ENCODE measurements at regions not wholly inside any gene's neighbourhood (a gene's known extent, or its start where the extent isn't known, plus 50 kb on each side); places are given as distances from the start of the nearest gene placed in this dataset.

DNA sequence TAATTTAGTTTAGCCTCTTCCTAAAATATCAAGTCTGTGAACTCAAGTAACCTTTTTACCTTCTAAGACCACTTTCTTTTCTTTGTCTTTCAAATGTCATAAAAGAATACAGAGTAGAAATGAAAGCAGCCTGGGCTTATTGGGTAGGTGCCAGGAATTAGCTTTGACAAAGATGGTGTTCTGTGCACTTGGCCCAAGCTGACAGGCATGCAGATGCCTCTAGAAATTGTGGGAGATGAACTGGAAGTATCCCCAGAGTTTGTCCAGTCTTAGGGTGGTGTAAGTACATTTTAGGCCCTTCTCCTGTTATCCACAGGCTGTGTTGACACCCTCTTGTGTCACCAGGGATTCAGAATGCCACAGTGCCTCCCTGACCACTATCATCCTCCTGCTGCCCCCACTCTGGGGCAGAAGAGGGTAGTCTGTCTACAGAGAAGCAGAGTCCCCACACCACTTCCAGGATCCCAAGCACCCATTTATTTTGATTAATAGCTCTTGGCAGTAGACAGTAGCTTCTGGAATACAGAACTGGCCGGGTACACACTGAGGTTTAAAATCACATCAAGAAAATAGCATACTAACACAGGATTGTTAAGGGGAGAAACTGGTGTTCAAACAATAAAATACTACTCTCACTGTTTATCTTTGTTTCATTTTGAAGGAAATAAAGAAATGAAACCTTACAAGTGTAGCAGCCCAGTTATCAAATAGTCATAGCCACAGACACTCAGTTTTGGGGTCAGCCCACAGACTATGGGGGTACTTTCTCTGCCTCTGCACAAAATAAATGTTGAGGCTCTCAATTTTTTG lies 343.2 kb downstream of the KCNRG start:
- DNase-seq (ENCODE audit: low read depth in 2 of 2): no peak

DNA sequence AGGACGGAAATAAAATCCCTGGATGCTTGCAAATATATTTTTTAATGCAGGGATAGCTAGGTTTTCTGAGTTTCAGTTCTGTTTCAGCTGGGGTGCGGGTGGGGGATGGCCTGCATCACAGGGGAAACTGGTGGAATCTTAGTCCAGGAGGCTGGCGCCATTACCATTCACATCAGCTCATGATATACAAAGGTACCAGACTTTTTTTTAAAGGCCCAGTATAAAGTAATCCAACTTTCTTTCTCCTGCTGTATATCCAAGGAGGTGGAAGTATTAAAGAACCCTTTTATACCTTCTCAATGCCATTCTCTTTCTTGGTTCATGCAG lies 343.8 kb downstream of the KCNRG start:
- no peak for DNase-seq (ENCODE audit: low read depth in 2 of 2)

DNA sequence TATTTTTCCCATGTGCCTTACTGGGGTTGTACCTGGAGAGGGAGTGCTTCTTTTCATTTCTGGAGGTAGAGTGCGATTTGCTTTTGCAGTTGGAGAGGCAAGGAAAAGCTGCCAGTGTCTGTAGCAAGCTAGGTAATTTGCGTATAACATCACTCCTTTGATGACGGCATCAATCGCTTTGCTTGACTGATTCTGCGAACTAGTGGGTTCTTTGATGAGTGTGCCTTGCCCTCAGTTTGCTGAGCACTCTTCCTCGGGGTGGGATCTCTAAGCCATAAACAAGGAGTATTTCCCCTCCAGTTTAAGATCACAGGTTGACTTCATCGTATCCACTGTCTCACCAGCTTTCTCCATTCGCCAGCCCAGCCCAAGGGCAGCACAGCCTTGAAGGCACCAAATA lies 344.5 kb downstream of the KCNRG start:
- no peak for DNase-seq (ENCODE audit: low read depth in 2 of 2)

DNA sequence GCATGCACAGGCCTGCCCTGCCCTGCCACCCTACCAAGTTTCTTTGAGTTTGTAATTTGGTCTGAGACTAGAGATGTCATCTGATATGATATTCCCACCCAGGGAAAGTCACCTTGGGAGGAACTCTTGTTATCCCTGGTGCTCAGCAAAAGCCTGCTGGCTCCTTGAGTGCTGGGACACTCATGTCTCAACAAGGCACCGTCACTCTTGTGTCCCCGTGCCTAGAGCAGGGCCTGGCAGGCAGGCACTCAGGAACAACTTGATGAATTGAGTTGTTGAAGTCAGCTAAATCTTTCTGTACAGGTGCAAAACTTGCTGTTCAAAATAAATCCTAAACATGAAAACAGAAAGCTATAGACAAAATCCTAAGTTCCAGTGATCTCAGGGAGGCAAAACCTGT lies 345.4 kb downstream of the KCNRG start:
- no peak for DNase-seq (ENCODE audit: low read depth in 2 of 2)

DNA sequence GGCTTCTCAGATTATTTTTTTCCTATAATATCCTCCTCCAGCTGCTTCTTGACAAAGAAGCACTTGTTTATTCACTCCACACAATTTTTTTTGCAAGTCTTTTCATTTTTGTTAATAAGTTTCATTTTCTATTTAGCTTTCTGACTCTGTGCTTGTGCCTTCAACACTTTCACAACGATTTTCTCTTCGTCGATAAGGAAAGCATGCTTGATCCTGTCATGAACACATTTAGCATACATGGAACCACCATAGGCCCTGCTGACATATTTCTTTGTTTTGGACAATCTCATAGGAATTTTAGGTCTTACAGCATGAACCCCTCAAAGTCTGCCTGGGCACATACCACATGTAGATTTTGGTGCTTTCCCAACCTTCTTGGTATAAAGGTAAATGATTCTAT lies 346.0 kb downstream of the KCNRG start:
- DNase-seq (ENCODE audit: low read depth in 2 of 2): no peak

DNA sequence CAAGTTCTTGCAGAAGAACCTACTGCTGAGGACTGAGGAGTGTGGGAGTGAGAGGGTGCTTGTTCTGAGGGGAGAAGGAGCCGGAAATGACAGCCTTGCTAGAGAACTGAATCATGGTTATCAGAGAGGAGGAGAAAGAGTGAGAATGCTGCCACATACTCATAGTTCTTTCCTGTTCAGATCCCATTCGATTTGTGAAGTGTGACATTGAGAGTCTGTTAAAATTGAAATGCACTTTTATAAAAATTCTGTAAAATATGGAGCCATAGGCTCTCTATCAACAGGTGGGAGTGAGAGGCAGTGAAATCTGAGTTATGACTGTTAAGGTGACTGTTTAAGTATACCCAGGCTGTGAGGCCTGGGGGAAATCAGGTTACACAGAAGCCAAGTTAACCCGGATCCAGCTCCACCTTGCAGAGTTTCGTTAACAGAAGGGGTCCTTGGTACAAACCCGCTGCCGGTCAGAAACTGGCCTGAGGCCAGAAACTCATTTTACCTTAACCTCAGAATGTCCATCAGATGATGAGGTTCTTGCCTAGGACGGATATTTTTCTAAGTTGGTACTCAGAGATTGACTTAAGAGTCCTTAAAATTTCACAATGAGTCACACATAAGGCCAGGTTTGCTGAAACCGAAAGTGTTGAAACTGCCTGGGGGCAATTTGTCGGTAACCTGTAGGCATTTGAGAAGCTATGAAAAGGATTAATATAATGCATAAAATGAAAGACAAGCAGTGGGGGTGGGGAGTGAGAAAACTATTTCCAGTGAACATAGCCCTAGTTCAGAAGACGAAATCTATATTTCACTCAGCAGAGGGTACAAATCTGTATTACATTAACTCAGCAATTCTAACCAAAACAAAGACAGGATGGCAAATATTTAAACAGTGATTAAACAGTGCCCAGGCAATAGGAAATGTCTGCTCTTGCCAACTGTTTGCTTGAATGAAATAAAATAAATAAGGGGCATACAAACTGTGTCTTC lies 350.5 kb downstream of the KCNRG start:
- DNase-seq (ENCODE audit: low read depth in 2 of 2): peak in 1 of 2 donors; percentile 13

DNA sequence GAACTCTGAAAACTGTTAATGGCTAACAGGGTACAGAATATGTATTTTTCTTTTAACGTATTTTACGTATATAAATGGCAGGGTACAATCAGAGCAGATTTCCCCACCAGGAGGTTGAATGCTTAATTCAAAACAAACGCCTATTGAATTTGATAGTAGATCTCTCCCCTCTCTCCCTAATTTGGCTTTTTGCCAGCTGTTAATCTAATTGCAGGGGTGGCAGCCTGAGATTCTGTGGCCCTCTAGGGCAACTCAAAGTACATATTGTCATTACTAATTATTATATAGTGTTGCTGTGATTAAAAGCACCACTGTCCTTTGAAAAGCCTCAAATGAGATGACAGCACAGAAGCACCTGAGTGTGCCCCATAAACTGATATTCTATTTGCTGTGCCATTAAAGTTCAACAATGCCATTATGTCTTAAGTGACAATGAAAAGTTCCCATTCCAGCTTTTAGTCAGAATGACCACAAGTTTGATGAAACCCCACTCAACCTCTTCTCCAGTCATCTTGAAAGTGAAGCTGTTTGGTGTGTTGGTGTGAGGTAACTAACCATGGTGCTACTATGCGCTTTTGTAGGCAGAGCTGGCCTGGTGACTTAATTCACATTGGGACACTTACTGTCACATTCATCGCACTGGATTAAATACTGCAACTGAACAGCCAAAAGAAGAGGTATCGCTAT lies 351.4 kb downstream of the KCNRG start:
- DNase-seq (ENCODE audit: low read depth in 2 of 2): no peak

DNA sequence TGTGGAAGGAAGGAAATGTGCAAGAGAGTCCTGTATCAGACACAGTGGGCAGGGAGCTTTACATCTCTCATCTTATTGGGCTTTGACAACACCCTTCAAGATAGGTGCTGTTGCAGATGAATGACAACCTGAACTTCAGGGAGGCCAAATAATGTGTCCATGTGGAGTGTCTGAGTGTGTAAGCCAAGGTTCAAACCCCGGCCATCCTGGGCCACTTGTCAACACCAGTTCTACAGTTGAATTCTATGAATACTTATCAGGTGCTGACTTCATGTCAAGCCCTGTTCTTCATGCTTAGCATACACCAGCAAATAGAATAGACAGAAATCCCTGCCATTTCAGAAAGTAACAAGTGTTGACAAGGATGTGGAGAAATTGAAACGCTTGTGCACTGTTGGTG lies 354.4 kb downstream of the KCNRG start:
- DNase-seq (ENCODE audit: low read depth in 2 of 2): no peak

DNA sequence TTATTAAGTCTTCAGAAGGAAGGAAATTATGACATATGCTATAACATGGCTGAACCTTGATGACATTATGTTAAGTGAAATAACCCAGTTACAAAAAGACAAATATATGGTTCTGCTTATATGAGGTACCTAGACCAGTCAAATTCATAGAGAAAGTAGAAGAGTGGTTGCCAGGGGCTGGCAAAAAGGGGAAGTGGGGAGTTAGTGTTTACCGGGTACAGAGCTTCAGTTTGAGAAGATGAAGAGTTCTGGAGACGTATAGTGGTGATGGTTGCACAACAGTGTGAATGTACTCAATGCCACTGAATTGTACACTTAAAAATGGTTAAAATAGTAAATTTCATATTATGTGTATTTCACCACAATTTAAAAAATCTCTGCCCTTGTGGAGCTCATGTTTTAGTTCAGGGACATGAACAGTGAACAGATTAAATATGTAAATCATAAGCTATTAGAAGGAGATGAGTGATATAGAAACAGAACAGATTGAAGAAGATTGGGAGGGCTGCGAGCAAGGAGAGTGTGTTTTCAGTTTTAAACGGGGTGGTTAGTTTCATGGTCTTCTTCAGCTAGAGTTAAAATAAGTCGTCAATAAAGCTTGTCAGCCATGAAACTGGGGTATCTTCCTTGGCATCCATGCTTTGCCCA lies 355.2 kb downstream of the KCNRG start:
- no peak for DNase-seq (ENCODE audit: low read depth in 2 of 2)

DNA sequence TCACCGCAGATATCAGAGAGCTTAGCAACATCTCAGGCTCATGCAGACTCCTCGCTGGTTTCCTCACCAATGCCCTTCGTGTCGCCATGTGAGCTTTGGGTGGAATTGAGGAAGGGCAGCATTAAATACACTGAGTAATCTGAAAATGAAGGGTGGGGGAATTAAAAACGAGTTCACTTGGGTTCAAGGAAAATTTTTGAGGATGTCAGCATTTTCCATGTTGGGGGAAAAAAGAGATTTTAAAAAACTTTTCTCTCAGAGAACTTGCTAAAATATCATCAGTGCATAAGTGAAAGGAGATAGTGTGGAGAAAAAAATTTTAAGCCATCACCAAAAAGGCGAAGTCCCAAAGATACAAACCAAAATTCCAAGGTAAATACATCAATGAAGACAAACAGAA lies 359.3 kb downstream of the KCNRG start:
- no peak for DNase-seq (ENCODE audit: low read depth in 2 of 2)

DNA sequence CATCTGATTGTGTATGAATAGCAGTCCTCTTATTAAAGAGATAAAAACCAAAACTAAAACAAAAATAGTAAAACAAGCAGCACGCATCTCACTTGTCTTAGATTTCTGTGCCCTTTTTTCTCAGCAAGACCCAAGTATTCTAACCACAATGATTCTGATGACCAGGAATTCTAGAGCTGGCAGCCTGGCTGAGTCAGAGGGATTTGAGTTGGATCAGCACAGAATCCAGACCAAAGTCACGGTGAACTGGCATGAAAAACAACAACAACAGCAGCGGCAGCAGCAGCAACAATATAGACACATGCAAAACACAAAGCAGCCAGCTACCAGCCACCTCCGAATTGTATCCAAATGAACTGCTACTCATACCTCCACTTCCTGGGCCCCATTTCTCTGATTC lies 360.5 kb downstream of the KCNRG start:
- no peak for DNase-seq (ENCODE audit: low read depth in 2 of 2)

DNA sequence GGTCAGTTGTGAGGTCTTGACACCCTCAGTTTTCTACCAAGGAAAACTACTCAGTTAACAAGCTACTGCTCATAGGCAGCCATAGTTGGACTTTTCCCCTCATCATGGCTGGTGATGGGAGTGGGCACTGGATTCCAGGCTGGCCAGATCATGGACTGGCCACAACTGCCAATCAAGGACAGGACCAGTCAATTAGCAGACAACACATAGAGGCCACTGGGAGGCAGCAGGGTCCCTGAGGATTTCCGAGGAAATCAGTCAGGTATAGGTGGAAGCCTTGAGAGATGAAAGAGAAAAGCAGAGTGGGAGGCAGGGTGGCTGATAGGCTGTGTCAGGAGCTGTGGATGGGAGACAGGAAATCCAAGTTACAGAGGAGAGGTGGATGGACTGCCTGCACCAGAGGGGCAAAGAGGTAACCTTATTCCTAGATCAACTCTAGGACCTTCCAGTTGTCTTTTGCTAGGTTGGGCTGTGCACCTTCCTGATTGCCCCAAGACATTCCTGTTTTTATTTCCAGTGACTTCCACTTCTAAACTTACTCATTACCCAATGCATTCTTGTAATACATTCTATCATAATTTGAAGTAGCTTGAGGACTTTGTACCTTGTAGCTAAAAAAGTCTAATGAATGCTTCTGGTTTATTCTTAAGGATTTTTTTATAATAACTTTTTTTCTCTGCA lies 361.8 kb downstream of the KCNRG start:
- DNase-seq (ENCODE audit: low read depth in 2 of 2): no peak

DNA sequence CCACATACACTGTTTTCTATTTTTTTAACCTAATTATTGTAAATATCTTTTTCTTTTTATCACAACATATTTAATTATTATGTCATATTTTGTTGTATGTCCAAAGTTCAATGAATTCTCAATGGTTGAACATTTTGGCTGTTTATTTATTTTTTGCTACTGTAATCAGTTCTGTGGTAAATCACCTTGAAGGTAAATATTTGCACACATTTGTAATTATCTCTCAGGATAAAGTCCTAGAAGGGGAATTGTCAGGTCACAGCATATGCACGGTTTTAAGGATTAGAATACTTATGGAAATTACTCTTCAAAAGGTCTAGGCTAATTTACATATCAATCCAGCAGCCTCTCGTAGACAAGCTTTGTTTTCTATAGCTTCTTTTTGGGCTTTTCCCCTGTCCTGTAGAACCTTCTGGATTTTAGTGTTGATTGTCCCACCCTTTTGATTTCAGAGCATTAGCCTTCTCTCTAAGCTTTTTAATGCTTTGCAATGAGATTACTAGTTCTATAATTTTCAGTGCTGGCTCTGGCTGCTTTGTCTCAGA lies 362.6 kb downstream of the KCNRG start:
- no peak for DNase-seq (ENCODE audit: low read depth in 2 of 2)

DNA sequence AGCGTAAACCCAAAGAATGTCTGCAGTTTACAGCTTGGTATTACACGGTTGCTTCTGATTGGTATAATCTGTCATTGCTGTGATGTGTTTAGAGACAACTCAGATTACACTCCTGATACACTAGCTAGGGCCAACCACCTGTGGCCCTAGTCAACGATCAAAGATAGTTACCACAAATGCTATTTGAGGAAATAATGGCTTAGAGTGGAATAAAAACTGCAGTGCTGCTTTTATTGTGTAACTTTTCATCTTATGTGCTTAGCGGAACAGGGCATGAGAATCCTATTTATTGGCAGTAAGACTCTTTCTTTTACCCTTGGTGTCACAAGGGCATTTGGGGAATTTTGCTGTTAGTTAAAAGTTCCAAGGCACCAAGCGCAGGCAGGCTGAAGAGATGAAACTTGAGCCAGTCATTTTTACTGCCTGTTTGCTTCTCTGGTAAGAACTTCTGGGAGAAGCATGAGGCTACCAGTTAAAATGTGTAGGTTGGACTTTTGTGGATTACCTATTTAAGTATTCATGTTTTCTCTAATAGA lies 363.3 kb downstream of the KCNRG start:
- no peak for DNase-seq (ENCODE audit: low read depth in 2 of 2)

DNA sequence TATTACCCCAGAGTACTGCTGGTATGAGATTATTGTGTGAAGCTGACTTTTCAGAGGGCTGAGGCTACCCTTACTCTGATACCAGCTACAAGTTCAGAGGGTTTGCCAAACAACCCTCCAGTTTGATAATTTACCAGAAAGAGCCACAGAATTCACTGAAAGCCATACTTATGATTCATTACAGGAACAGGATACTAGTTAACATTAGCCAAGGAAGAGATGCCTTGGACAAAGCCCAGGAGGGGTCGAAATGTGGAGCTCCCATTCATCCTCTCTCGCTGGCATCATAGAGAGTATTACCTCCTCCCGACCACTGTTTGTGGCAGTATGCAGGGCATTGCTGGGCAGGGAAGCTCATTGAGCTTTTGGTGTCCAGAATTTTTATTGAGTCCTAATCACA lies 364.3 kb downstream of the KCNRG start:
- no peak for DNase-seq (ENCODE audit: low read depth in 2 of 2)

DNA sequence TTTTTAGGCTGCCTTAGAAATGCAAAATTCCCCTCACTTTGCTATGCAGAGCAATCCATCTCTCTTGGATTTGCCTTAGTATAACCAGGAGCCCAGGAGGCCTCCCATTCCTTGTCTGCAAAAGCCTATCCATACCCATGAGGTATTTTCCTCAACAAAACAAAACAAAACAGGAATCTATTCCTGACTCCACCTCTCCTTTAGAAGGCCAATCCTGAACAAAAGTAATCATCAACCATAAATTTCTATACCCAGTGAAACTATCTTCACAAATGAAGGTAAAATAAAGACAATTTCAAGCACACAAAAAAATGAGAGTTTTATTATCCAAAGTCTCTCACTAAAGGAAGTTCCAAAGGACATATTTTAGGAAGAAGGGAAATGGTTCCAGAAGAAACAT lies 365.7 kb downstream of the KCNRG start:
- DNase-seq (ENCODE audit: low read depth in 2 of 2): no peak

DNA sequence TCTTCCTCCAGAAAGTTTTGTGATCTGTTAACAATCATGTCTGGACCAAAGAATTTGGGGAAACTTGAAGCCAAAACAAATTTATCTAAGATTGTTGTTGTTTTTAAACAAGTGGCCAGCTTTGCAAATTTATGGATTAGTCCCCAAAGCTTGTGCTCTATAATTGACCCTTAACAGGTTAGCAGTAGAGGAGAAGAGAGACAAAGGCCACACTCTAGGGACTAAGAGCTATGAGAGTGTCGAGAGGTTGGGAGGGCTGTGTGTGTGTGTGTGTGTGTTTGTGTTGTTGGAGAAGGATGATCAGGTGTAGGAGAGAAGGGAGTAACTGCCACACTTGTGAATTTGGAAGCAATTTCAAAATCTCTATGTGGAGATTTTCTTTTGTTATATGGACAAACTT lies 367.3 kb downstream of the KCNRG start:
- no peak for DNase-seq (ENCODE audit: low read depth in 2 of 2)

DNA sequence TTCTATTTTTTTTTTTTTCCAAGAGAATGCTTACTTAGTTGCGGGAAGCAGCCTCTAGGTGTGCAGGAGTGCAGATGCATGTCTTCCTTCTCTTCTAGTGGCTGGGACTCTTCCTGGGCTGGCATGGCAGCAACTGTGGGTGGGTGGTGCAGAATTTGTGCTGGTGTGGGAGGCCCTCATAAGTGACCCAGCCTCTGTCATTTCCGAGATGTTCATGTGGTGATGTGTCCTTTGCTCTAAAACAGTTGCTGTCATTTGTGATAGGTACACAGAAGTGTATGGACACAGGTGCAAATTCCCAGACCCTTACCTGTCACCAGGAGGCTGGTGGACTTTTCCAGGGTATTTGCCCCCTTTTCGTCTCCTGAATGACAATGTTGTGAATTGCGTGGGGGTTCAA lies 367.7 kb downstream of the KCNRG start:
- no peak for DNase-seq (ENCODE audit: low read depth in 2 of 2)

DNA sequence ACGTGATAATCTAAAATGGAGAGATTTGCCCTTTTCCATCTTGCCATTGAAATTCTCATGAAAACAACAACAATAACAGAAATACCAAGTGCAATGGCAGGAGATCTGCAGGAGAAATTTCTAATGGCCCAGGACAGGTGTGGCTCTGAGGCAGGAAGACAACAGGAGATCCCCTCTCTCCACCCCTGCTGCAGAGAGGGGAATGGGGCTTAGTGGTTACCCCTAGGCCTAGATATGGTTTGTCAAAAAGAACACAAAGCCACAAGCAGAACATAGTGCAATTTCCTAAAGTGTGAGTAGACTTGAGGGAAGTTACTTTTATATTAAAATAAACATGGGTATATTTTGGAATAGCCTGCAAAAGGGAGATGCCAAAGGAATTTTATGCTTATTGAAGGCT lies 369.5 kb downstream of the KCNRG start:
- DNase-seq (ENCODE audit: low read depth in 2 of 2): no peak

DNA sequence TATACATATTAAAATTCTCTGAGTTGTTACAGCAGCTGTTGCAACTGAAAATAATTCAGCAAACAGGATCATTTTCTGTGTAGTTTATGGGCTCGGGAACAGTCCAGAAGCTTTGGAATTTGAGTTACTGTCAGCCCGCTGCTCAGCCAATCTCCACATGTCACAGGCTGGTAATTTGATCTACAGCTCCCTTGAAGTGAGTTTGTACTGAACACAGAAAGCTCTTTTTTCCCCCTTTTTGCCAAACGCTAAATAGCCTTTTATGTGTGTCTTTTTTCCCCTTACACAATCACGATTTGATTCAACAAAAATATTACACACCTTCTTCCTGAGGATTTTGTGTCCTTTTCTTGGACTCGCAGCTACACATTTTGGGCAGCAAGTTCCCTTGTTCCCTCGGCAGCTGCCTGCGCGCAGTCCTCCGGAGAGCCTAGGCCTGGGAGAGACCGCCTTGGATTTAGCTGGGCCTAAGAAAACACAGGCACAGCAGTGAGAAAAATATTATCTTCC lies 371.4 kb downstream of the KCNRG start:
- DNase-seq (ENCODE audit: low read depth in 2 of 2): no peak

Data from activated CD8-positive, alpha-beta memory T cell treated with anti-CD3 and anti-CD28 coated beads for 4 hours (primary cell).